ENCODE measurements at regions not wholly inside any gene's neighbourhood (a gene's known extent, or its start where the extent isn't known, plus 50 kb on each side); places are given as distances from the start of the nearest gene placed in this dataset.

DNA sequence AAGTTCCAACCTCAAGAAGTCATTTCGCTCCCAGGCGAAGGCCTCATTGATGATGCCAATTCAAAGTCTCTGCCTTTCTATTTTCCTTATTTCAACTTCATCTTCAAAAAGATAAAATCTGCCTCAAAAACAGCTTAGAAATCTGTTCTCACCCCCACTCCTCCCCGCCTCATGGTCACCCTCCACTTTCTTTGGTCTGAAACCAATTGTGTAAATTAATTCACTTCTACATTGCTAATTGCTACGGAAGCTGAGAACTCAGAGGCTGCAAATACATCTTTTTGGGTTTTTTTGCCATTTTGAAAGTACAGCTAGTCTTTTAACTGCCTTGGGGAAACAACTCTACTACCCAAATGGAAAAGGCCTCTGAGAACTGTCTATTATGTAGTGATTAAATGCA is 350.0 kb upstream of the SLC24A2 start:
- TF ChIP-seq CTCF (IDR thresholded peaks at IDR 0.05) = no peak
- no peak for TF ChIP-seq POLR2A (IDR thresholded peaks at IDR 0.05)
- TF ChIP-seq POLR2AphosphoS5 (IDR thresholded peaks at IDR 0.05) = no peak
- no peak for TF ChIP-seq EP300 (IDR thresholded peaks at IDR 0.05)

Data from stomach (tissue), 4 donors.